HFF-Myc (cell line): ENCODE measurements at regions not wholly inside any gene's neighbourhood (a gene's known extent, or its start where the extent isn't known, plus 50 kb on each side); places are given as distances from the start of the nearest gene placed in this dataset.

Experiments
- DNase-seq: peaks from one replicate; pipeline ENCODE4 v3.0.0-alpha.2; 2011; ENCODE audit warnings: low read depth; ENCODE audit errors: extremely low read depth
- H3K4me3 ChIP-seq: replicated peaks from 2 replicates; pipeline ENCODE4 v1.5.1; 2011; ENCODE audit warnings: low read depth, mild to moderate bottlenecking, control low read depth, low read length
- CTCF ChIP-seq: IDR thresholded peaks from 2 replicates; pipeline ENCODE4 v1.5.1; 2012; ENCODE audit warnings: mild to moderate bottlenecking, low read depth, low read length, control low read depth; ENCODE audit errors: missing control alignments

DNA sequence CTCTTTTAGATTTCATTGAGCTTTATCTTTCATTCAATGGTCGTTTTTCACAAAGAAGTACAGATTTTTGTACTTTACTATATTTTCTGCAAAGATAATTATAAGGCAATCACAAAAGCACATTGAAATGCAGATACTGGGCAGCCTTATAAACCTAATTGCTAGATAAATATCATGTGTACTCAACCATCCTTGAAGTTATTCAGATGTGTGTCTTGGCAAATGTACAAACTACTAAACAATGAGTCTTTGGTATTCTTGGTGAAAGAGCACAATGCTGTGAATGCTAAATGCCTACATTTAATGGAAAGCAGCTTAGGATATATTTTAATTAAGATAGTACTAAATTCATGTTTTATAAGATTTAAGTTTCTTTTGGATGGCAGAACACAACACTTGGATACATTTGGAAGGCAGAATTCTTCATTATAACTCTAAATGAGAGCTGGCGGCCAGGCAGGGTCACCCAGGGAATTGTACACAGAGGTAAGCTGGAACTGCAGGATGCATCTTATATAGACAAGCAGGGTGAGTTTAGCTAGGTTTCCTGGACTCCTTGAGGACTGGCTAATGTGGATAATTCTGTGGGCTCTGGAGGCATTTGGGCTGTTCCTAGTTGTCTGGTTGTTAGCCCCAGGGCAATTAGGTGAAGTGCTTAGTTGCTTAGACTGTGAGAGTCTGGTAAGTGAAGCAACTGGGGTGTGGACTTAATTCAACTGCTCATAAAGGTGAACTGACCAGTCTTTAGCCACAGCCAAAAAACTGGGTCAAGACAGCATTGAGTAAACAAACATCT lies 286.6 kb downstream of the PCDH20 start:
- no peak for DNase-seq
- H3K4me3 ChIP-seq: no peak overlapping the region
- TF ChIP-seq CTCF: no peak

DNA sequence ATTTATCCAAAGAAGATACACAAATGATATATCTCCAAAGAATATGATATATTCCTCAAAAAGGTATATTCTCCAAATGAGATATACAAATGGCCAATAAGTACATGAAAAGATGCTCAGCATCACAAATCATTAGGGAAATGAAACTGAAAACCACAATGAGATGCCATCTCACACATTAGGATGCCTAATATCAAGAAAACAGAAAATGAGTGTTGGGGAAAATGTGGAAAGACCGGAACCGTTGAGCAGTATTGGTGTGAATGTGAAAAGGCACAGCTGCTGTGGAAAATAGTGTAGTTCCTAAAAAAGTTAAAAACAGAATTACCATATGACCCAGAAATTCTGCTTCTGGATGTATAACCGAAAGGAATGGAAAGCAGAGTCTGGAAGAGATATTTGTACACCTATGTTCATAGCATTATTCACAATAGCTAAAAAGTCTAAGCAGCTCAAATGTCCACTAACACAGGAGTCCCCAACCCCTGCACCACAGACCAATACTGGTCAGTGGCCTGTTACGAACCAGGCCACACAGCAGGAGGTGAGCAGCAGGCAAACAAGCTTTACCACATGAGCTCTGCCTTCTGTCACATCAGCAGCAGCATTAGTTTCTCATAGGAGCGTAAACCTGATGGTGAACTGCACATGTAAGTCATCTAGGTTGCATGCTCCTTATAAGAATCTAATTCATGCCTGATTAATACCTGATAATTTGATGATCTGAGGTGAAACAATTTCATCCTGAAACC lies 291.9 kb downstream of the PCDH20 start:
- H3K4me3 ChIP-seq: no peak overlapping the region
- no peak for DNase-seq
- no peak for TF ChIP-seq CTCF

DNA sequence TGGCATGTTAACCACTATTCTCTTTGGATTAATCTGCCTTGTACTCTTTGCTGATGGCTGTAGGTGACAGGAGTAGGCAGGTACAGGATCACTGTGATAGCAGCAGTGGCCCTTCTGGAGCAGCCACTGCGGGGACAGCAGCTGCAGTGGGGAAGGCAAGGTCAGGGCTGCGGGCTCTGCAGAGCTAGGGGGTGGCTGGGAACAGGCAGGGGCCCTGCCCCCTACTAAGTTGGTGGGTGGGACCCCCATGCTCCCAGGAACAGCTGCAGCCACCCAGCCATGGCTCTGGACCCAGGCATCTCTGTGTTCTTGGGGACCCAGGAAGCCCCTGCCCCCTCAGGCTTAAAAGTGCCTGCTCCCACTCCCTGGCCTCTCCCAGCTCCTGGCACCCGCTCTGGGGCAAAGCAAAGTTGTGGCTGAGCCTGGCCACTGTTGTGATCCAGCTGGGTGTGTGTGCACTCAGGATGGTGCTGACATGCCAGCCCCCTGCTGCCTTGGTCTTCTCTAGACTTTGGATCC lies 302.4 kb downstream of the PCDH20 start:
- no peak for TF ChIP-seq CTCF
- no peak for DNase-seq
- H3K4me3 ChIP-seq: no peak overlapping the region

- no peak for TF ChIP-seq CTCF
- no peak for DNase-seq
- H3K4me3 ChIP-seq: no peak overlapping the region
Observed at GRCh38 chr13:61111529-61111928, 304.1 kb downstream of the PCDH20 start.

DNA sequence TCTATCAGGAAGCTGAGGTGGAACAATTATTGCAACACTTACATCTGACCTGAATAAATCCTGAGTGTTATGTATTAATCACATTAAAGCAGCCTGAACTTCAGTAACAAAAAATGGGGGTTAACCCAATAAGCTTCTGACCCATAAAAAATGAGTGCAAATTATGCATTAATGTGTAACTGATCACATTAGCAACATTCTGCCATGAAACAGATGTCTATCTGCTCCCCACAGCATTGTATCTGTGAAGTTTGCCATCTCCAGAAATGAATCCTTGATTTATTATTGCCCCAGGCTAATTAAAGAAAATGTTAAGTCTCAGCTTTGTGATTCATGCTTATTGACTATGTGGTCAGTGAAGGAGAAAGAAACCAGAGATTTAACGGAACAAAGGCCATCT lies 304.9 kb downstream of the PCDH20 start:
- DNase-seq: no peak
- H3K4me3 ChIP-seq: no peak overlapping the region
- no peak for TF ChIP-seq CTCF

DNA sequence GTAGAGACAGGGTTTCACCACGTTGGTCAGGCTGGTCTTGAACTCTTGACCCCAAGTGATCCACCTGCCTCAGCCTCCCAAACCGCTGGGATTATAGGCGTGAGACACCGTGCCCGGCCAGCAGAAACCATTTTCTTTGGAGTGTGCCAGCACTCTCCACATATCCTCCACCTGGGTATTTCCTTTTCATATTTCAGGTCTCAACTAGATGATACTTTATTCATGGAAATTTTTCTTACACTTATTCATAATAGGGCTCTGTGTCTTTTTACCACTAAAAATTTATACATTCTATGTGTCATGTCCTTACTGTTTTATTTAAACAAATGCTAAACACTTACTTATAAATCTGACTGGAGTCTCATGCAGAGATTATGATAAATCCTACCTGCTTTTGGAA lies 305.9 kb downstream of the PCDH20 start:
- TF ChIP-seq CTCF: no peak
- no peak overlapping the region for H3K4me3 ChIP-seq

More for the DNA sequence above, 305.9 kb downstream of the PCDH20 start:
- DNase-seq: no peak
